Smooth muscle cell (in vitro differentiated cells): ENCODE measurements at regions not wholly inside any gene's neighbourhood (a gene's known extent, or its start where the extent isn't known, plus 50 kb on each side); places are given as distances from the start of the nearest gene placed in this dataset.

ENCODE experiments used
- DNase-seq: peaks from one replicate; lab custom pipeline; 2025; ENCODE audit not compliant: unreplicated experiment; lab: John Stamatoyannopoulos, UW
- H2AFZ ChIP-seq: fragments of 200-600 bp; sonication (generic); 2 replicates; pipeline ENCODE4 v1.6.0; 2016; ENCODE audit warnings: antibody characterized with exemption, low read depth, mild to moderate bottlenecking
- H3F3A ChIP-seq: fragments of 200-600 bp; sonication (generic); 2 replicates; pipeline ENCODE4 v1.6.0; 2017; ENCODE audit warnings: antibody characterized with exemption, low read depth
- H3K27ac ChIP-seq: fragments of 200-600 bp; sonication (generic); 2 replicates; pipeline ENCODE4 v1.5.1; 2016; ENCODE audit warnings: low read depth, mild to moderate bottlenecking
- H3K27me3 ChIP-seq: fragments of 200-600 bp; sonication (generic); 2 replicates; pipeline ENCODE4 v1.6.1; 2016; ENCODE audit warnings: low read depth, mild to moderate bottlenecking
- H3K36me3 ChIP-seq: fragments of 200-600 bp; sonication (generic); 2 replicates; pipeline ENCODE4 v1.5.1; 2016; ENCODE audit warnings: low read depth
- H3K4me1 ChIP-seq: fragments of 200-600 bp; sonication (generic); 2 replicates; pipeline ENCODE4 v1.5.1; 2016; ENCODE audit warnings: low read depth
- H3K4me2 ChIP-seq: fragments of 200-600 bp; sonication (generic); 2 replicates; pipeline ENCODE4 v1.6.0; 2016; ENCODE audit warnings: mild to moderate bottlenecking
- H3K4me3 ChIP-seq: fragments of 200-600 bp; sonication (generic); 2 replicates; pipeline ENCODE4 v1.5.1; 2016; ENCODE audit warnings: mild to moderate bottlenecking
- H3K79me2 ChIP-seq: fragments of 200-600 bp; sonication (generic); 2 replicates; pipeline ENCODE4 v1.6.0; 2016; ENCODE audit warnings: low read depth, mild to moderate bottlenecking
- H3K9ac ChIP-seq: fragments of 200-600 bp; sonication (generic); 2 replicates; pipeline ENCODE4 v1.6.0; 2016; ENCODE audit warnings: low read depth
- H3K9me3 ChIP-seq: fragments of 200-600 bp; sonication (generic); replicated peaks from 2 replicates; pipeline ENCODE4 v1.5.1; 2016; ENCODE audit warnings: low read depth
- H4K20me1 ChIP-seq: fragments of 200-600 bp; sonication (generic); 2 replicates; pipeline ENCODE4 v1.6.0; 2016; ENCODE audit warnings: low read depth
- CTCF ChIP-seq: fragments of 200-600 bp; sonication (generic); IDR thresholded peaks from 2 replicates; pipeline ENCODE4 v1.5.1; 2017; ENCODE audit warnings: borderline replicate concordance, mild to moderate bottlenecking, antibody characterized with exemption; ENCODE audit not compliant: insufficient read depth, poor library complexity, severe bottlenecking
- WGBS: methylation state at CpG from one replicate; pipeline ENCODE4 v1.1.7; 2016; ENCODE audit warnings: low lambda C conversion rate; 5-methylcytosine and 5-hydroxymethylcytosine counted together

GRCh38 chr17:77444984-77445759 lies 304.4 kb downstream of the SEC14L1 start:
- Histone ChIP-seq H3K4me3 (no peak overlapping the region), H4K20me1 (peaks cover 100% of the 10 kb centered on the region), H3K9ac (no peak overlapping the region)

GRCh38 chr17:77445760-77446532 lies 305.2 kb downstream of the SEC14L1 start:
- H3K36me3 ChIP-seq: no peaks in the 10 kb centered on the region

More at GRCh38 chr17:77444984-77445759, 304.4 kb downstream of the SEC14L1 start:
- H3K36me3 ChIP-seq: no peaks in the 10 kb centered on the region
- H3K4me2 ChIP-seq: peak overlapping the region; percentile 64
- peaks cover 22% of the 10 kb centered on the region for H3K4me1 ChIP-seq
- peaks cover 78% of the 10 kb centered on the region for H3K79me2 ChIP-seq
- H3K27me3 ChIP-seq: no peaks in the 10 kb centered on the region
- H2AFZ ChIP-seq: no peak overlapping the region
- 70% methylated on average over 15 of the region's 15 CpGs for WGBS
- no peak for TF ChIP-seq CTCF
- peaks cover 46% of the 10 kb centered on the region for H3F3A ChIP-seq
- H3K27ac ChIP-seq: peak overlapping the region; percentile 63
- DNase-seq: no peak
- H3K9me3 ChIP-seq: no peaks in the 10 kb centered on the region

GRCh38 chr17:77446940-77447634 lies 306.3 kb downstream of the SEC14L1 start:
- Histone ChIP-seq H3K9ac (no peak overlapping the region), H3F3A (peaks cover 40% of the 10 kb centered on the region), H2AFZ (no peak overlapping the region), H3K4me2 (no peak overlapping the region), H3K9me3 (no peaks in the 10 kb centered on the region), H3K27ac (peak overlapping the region; percentile 32), H3K36me3 (no peaks in the 10 kb centered on the region), H3K79me2 (peaks cover 61% of the 10 kb centered on the region), H3K4me3 (no peak overlapping the region), H3K27me3 (no peaks in the 10 kb centered on the region), H3K4me1 (peaks cover 25% of the 10 kb centered on the region), H4K20me1 (peaks cover 100% of the 10 kb centered on the region)
- no peak for TF ChIP-seq CTCF
- WGBS: 74% methylated on average over 20 of the region's 20 CpGs
- DNase-seq: no peak

More at GRCh38 chr17:77445760-77446532, 305.2 kb downstream of the SEC14L1 start:
- no peak overlapping the region for H2AFZ ChIP-seq
- H4K20me1 ChIP-seq: peaks cover 100% of the 10 kb centered on the region
- no peak for TF ChIP-seq CTCF
- H3K9ac ChIP-seq: no peak overlapping the region
- peaks cover 72% of the 10 kb centered on the region for H3K79me2 ChIP-seq
- no peak for DNase-seq
- H3F3A ChIP-seq: peaks cover 45% of the 10 kb centered on the region
- H3K27ac ChIP-seq: peak overlapping the region; percentile 32
- peak overlapping the region; percentile 64 for H3K4me2 ChIP-seq
- no peak overlapping the region for H3K4me3 ChIP-seq
- no peaks in the 10 kb centered on the region for H3K27me3 ChIP-seq
- peaks cover 25% of the 10 kb centered on the region for H3K4me1 ChIP-seq
- WGBS: 49% methylated on average over 16 of the region's 16 CpGs
- H3K9me3 ChIP-seq: no peaks in the 10 kb centered on the region
